WERI-Rb-1 (cell line): ENCODE measurements at regions not wholly inside any gene's neighbourhood (a gene's known extent, or its start where the extent isn't known, plus 50 kb on each side); places are given as distances from the start of the nearest gene placed in this dataset.

Source experiments
- DNase-seq: peaks from one replicate; pipeline ENCODE4 v3.0.0-alpha.2; 2020
- H3K27ac ChIP-seq: fragments of 250-450 bp; sonication (Bioruptor Pico); 2 replicates; pipeline ENCODE4 v1.5.1; 2020; ENCODE audit warnings: mild to moderate bottlenecking, moderate library complexity
- H3K27me3 ChIP-seq: fragments of 250-450 bp; sonication (Bioruptor Pico); 2 replicates; pipeline ENCODE4 v1.5.1; 2021; ENCODE audit warnings: mild to moderate bottlenecking, low read depth, moderate library complexity; ENCODE audit not compliant: insufficient read depth, severe bottlenecking
- H3K36me3 ChIP-seq: fragments of 250-450 bp; sonication (Bioruptor Pico); 2 replicates; pipeline ENCODE4 v1.5.1; 2020; ENCODE audit warnings: mild to moderate bottlenecking, moderate library complexity
- H3K4me3 ChIP-seq: 2 replicates; pipeline ENCODE4 v1.5.1; 2011; ENCODE audit warnings: low read depth, mild to moderate bottlenecking, control low read depth, low read length
- H3K9me3 ChIP-seq: fragments of 250-450 bp; sonication (Bioruptor Pico); 2 replicates; pipeline ENCODE4 v1.5.1; 2021; ENCODE audit warnings: mild to moderate bottlenecking, moderate library complexity; ENCODE audit not compliant: severe bottlenecking
- TF ChIP-seq, protein P1 (sequence below): IDR thresholded peaks from 2 replicates; pipeline ENCODE4 v1.5.1; 2011; ENCODE audit warnings: low read depth, mild to moderate bottlenecking, control low read depth, inconsistent platforms, low read length

DNA sequence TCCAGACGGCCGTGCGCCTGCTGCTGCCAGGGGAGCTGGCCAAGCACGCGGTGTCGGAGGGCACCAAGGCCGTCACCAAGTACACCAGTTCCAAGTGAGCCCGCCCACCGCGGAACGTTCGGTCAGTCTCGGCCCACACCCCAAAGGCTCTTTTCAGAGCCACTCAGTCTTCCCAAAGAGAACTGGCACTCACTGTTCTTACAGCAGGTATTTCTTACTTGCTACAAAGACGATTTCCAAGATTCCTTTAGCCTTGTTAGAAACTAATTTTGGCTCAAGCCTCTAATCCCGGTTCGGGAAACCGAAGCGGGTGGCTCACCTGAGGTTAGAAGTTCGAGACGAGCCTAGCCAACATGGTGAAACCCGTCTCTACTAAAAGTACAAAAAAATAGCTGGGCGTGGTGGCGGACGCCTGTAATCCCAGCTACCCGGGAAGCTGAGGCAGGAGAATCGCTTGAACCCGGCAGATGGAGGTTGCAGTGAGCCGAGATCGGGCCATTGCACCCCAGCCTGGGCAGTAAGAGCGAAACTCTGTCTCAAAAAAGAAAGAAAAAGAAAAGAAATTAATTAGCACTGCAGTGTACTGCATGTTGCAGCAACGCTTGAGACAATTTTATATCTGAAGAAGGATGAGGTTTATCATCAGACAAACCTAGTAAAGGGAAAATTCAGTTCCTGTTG is 73.1 kb downstream of the OR2B2 start:
- H3K9me3 ChIP-seq, result no peaks in the 10 kb centered on the region
- TF ChIP-seq, protein P1, sequence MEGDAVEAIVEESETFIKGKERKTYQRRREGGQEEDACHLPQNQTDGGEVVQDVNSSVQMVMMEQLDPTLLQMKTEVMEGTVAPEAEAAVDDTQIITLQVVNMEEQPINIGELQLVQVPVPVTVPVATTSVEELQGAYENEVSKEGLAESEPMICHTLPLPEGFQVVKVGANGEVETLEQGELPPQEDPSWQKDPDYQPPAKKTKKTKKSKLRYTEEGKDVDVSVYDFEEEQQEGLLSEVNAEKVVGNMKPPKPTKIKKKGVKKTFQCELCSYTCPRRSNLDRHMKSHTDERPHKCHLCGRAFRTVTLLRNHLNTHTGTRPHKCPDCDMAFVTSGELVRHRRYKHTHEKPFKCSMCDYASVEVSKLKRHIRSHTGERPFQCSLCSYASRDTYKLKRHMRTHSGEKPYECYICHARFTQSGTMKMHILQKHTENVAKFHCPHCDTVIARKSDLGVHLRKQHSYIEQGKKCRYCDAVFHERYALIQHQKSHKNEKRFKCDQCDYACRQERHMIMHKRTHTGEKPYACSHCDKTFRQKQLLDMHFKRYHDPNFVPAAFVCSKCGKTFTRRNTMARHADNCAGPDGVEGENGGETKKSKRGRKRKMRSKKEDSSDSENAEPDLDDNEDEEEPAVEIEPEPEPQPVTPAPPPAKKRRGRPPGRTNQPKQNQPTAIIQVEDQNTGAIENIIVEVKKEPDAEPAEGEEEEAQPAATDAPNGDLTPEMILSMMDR, result no peak
- peaks cover 42% of the 10 kb centered on the region for H3K36me3 ChIP-seq
- peak overlapping the region; percentile 95 for H3K4me3 ChIP-seq
- DNase-seq, result no peak
- H3K27me3 ChIP-seq, result no peaks in the 10 kb centered on the region
- peak overlapping the region; percentile 98 for H3K27ac ChIP-seq

DNA sequence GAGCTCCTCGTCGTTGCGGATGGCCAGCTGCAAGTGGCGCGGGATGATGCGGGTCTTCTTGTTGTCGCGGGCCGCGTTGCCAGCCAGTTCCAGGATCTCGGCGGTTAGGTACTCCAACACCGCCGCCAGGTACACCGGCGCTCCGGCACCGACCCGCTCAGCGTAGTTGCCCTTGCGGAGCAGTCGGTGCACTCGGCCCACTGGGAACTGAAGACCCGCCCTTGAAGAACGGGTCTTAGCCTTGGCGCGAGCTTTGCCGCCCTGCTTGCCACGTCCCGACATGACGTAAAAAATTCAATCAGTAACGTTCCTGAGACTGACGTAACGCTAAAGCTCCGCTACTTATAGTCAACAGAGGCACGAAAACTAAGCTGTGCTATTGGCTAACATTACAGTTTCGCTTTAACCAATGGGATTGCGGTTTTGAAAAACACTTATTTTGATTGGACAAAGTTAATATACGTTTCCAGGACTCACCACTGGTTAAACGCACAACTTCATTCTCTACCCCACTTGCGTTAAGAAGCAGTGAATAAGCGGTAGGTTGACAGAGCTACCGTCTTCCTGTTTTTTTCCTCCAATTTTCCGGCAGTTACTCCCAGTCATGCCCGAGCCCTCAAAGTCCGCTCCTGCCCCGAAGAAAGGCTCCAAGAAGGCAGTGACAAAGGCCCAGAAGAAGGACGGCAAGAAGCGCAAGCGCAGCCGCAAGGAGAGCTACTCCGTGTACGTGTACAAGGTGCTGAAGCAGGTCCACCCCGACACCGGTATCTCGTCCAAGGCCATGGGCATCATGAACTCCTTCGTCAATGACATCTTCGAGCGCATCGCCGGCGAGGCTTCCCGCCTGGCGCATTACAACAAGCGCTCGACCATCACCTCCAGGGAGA is 73.9 kb downstream of the OR2B2 start:
- Histone ChIP-seq H3K9me3 (no peaks in the 10 kb centered on the region), H3K36me3 (peaks cover 40% of the 10 kb centered on the region), H3K4me3 (peak overlapping the region; percentile 95), H3K27me3 (no peaks in the 10 kb centered on the region), H3K27ac (peak overlapping the region; percentile 98)
- TF ChIP-seq, protein P1, result no peak
- peak; percentile 96 for DNase-seq

GRCh38 chr6:27837625-27838057 is 74.6 kb downstream of the OR2B2 start:
- DNase-seq, result no peak
- H3K36me3 ChIP-seq, result peaks cover 41% of the 10 kb centered on the region
- TF ChIP-seq, protein P1, result no peak
- H3K9me3 ChIP-seq, result no peaks in the 10 kb centered on the region
- no peaks in the 10 kb centered on the region for H3K27me3 ChIP-seq
- peak overlapping the region; percentile 98 for H3K27ac ChIP-seq
- H3K4me3 ChIP-seq, result peak overlapping the region; percentile 95

DNA sequence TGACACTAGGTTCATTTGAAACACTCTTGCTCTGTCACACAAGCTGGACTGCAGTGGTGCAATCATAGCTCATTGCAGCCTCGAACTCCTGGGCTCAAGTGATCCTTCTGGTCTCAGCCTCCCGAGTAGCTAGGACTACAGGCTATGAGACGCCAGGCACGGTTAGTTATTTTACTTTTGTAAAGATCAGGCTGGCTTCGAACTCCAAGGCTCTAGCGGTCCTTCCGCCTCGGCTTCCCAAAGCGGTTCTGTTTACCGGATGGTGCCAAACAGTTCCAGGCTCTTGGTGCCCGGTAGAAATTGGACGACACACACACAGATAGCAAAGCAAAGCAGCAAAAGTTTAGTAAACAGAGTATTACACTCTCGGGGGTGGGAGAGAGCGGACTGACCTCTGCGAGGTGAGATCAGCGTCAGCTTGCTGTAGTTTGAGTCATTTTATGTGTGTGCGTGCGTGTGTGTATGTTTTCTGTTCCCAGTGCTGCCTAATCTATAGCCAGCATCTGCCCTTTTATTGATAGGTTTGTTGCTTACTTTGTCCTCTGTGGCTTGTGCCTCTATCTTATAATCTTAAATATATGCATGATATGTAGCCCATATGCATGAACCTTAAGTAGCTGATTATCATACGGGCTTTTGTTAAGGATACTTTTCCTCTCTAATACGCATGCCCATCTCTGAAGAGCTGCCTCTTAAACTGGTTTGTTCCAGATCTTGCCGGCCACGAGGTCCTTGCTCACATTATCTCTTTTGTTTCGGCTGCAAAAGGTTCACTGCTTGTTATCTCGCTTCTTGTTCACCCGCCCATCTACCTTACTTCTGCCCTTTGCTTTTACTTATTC is 75.2 kb downstream of the OR2B2 start:
- TF ChIP-seq, protein P1, result no peak
- H3K27me3 ChIP-seq, result no peaks in the 10 kb centered on the region
- peaks cover 35% of the 10 kb centered on the region for H3K36me3 ChIP-seq
- H3K4me3 ChIP-seq, result peak overlapping the region; percentile 95
- H3K9me3 ChIP-seq, result no peaks in the 10 kb centered on the region
- peak overlapping the region; percentile 98 for H3K27ac ChIP-seq
- peak; percentile 83 for DNase-seq

DNA sequence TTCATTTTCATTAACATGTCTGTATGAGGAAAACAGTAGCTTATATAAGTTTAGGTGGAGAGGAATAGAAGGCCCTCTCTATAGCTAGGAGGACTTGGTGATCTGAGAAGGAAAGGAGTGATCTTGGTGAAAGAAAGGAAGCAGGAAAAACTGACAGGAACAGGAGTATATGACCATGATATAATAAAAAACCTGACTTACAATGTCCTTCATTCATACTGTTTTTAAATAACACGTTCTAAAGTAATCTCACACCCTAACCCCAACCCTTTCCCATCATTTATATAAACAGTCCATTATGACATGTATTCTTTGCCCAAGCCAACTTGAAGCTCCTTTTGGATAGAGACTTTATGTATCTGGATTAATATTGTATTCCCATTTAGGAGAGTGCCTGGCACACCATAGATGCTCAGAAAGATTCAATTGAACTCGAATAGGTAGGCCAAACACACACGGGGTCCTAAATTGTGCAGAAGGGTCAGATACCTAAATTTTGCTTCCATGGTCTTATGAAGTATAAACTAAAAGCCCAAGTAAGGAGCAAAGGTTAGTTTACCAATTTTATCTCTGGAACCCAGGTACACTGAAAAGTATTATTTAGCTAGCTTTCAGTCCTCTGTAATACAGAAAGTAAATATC is 75.9 kb downstream of the OR2B2 start:
- TF ChIP-seq, protein P1, result no peak
- peak overlapping the region; percentile 95 for H3K4me3 ChIP-seq
- H3K36me3 ChIP-seq, result peaks cover 28% of the 10 kb centered on the region
- H3K27ac ChIP-seq, result peak overlapping the region; percentile 98
- no peaks in the 10 kb centered on the region for H3K9me3 ChIP-seq
- no peaks in the 10 kb centered on the region for H3K27me3 ChIP-seq
- no peak for DNase-seq
